ENCODE measurements at regions not wholly inside any gene's neighbourhood (a gene's known extent, or its start where the extent isn't known, plus 50 kb on each side); places are given as distances from the start of the nearest gene placed in this dataset.
A peak's percentile ranks its signal among the peaks of the same experiment; 100 is the strongest.

- peak; percentile 88 for DNase-seq (ENCODE audit: low read depth)
- H3K4me3 ChIP-seq (ENCODE audit: low read length) = no peak overlapping the region
- no peak for TF ChIP-seq CTCF (IDR thresholded peaks at IDR 0.05; ENCODE audit: insufficient read depth, low read depth, low read length, missing control alignments)
Observed at GRCh38 chr13:74675182-74675581, 541.0 kb upstream of the KLF12 start.

GRCh38 chr13:74674720-74675119, 540.5 kb upstream of the KLF12 start:
- TF ChIP-seq CTCF (IDR thresholded peaks at IDR 0.05; ENCODE audit: insufficient read depth, low read depth, low read length, missing control alignments) = no peak
- no peak overlapping the region for H3K4me3 ChIP-seq (ENCODE audit: low read length)
- DNase-seq (ENCODE audit: low read depth) = no peak

- no peak for DNase-seq (ENCODE audit: low read depth)
- H3K4me3 ChIP-seq (ENCODE audit: low read length) = no peak overlapping the region
- TF ChIP-seq CTCF (IDR thresholded peaks at IDR 0.05; ENCODE audit: insufficient read depth, low read depth, low read length, missing control alignments) = no peak
Observed at GRCh38 chr13:74669149-74669548, 534.9 kb upstream of the KLF12 start.

- peak; percentile 64 for DNase-seq (ENCODE audit: low read depth)
- H3K4me3 ChIP-seq (ENCODE audit: low read length) = no peak overlapping the region
- no peak for TF ChIP-seq CTCF (IDR thresholded peaks at IDR 0.05; ENCODE audit: insufficient read depth, low read depth, low read length, missing control alignments)
Observed at GRCh38 chr13:74667656-74668203, 533.5 kb upstream of the KLF12 start.

- no peak for TF ChIP-seq CTCF (IDR thresholded peaks at IDR 0.05; ENCODE audit: insufficient read depth, low read depth, low read length, missing control alignments)
- H3K4me3 ChIP-seq (ENCODE audit: low read length) = no peak overlapping the region
- DNase-seq (ENCODE audit: low read depth) = no peak
Observed at GRCh38 chr13:74662905-74663304, 528.7 kb upstream of the KLF12 start.

- H3K4me3 ChIP-seq (ENCODE audit: low read length) = no peak overlapping the region
- TF ChIP-seq CTCF (IDR thresholded peaks at IDR 0.05; ENCODE audit: insufficient read depth, low read depth, low read length, missing control alignments) = no peak
- DNase-seq (ENCODE audit: low read depth) = peak; percentile 19
Observed at GRCh38 chr13:74661851-74662250, 527.6 kb upstream of the KLF12 start.

GRCh38 chr13:74657765-74658164, 523.6 kb upstream of the KLF12 start:
- no peak overlapping the region for H3K4me3 ChIP-seq (ENCODE audit: low read length)
- no peak for DNase-seq (ENCODE audit: low read depth)
- TF ChIP-seq CTCF (IDR thresholded peaks at IDR 0.05; ENCODE audit: insufficient read depth, low read depth, low read length, missing control alignments) = no peak
